Kidney epithelial cell (primary cell): ENCODE measurements at regions not wholly inside any gene's neighbourhood (a gene's known extent, or its start where the extent isn't known, plus 50 kb on each side); places are given as distances from the start of the nearest gene placed in this dataset.

ENCODE experiments used
- DNase-seq: peaks from one replicate; pipeline ENCODE4 v3.0.0-alpha.2; 2010; ENCODE audit warnings: low read depth
- H3K27me3 ChIP-seq: 2 replicates; pipeline ENCODE4 v1.6.0; 2011; ENCODE audit warnings: low read length; ENCODE audit not compliant: control insufficient read depth, insufficient read depth
- H3K36me3 ChIP-seq: 2 replicates; pipeline ENCODE4 v1.5.1; 2011; ENCODE audit warnings: low read length; ENCODE audit not compliant: control insufficient read depth, insufficient read depth
- H3K4me3 ChIP-seq: 2 replicates; pipeline ENCODE4 v1.5.1; 2011; ENCODE audit warnings: low read depth, mild to moderate bottlenecking, control low read depth, low read length
- TF ChIP-seq, protein P1 (sequence below): IDR thresholded peaks from 2 replicates; pipeline ENCODE4 v1.5.1; 2011; ENCODE audit warnings: mild to moderate bottlenecking, moderate library complexity, low read length, control low read depth, inconsistent platforms; ENCODE audit not compliant: insufficient read depth, poor library complexity, severe bottlenecking

DNA sequence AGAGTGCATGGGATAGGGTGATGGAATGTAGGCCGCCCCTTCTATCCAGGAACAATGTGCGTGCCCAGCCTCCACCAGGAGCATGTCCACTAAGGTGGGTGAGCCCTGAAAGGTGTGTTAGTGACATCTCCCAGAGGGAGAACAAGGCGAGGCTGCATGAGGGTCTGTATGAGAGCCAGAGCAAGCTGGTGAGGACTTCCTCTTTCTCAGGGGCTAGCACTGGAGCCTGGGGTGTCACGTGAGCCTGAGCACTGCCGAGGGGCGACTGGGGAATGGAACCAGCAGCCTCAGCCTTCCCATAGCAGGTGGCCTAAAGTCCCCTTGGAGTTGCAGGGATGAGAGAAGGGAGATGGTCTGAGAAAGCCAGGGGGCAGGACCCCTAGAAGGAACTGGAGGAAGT is 156.3 kb upstream of the COBL start:
- TF ChIP-seq, protein P1, sequence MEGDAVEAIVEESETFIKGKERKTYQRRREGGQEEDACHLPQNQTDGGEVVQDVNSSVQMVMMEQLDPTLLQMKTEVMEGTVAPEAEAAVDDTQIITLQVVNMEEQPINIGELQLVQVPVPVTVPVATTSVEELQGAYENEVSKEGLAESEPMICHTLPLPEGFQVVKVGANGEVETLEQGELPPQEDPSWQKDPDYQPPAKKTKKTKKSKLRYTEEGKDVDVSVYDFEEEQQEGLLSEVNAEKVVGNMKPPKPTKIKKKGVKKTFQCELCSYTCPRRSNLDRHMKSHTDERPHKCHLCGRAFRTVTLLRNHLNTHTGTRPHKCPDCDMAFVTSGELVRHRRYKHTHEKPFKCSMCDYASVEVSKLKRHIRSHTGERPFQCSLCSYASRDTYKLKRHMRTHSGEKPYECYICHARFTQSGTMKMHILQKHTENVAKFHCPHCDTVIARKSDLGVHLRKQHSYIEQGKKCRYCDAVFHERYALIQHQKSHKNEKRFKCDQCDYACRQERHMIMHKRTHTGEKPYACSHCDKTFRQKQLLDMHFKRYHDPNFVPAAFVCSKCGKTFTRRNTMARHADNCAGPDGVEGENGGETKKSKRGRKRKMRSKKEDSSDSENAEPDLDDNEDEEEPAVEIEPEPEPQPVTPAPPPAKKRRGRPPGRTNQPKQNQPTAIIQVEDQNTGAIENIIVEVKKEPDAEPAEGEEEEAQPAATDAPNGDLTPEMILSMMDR: no peak
- no peak for DNase-seq
- Histone ChIP-seq H3K27me3 (peaks cover 14% of the 10 kb centered on the region), H3K36me3 (no peaks in the 10 kb centered on the region), H3K4me3 (no peak overlapping the region)

DNA sequence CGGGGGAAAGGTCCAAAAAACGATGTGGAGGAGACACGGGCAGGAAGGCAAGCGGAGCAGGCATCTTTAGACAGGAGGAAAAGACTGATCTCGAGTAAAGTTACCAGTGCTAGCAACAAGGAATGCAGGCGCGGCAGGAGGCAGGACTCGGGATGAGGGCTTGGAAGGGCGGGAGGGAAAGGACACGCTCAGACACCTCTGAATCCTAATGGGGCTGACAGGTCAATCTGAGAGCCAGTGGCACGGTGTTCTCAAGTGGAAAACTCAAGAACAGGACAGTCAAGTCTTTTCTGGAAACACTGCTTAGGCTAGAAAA is 155.3 kb upstream of the COBL start:
- TF ChIP-seq, protein P1: no peak
- no peaks in the 10 kb centered on the region for H3K36me3 ChIP-seq
- H3K27me3 ChIP-seq: peaks cover 14% of the 10 kb centered on the region
- H3K4me3 ChIP-seq: no peak overlapping the region
- no peak for DNase-seq

DNA sequence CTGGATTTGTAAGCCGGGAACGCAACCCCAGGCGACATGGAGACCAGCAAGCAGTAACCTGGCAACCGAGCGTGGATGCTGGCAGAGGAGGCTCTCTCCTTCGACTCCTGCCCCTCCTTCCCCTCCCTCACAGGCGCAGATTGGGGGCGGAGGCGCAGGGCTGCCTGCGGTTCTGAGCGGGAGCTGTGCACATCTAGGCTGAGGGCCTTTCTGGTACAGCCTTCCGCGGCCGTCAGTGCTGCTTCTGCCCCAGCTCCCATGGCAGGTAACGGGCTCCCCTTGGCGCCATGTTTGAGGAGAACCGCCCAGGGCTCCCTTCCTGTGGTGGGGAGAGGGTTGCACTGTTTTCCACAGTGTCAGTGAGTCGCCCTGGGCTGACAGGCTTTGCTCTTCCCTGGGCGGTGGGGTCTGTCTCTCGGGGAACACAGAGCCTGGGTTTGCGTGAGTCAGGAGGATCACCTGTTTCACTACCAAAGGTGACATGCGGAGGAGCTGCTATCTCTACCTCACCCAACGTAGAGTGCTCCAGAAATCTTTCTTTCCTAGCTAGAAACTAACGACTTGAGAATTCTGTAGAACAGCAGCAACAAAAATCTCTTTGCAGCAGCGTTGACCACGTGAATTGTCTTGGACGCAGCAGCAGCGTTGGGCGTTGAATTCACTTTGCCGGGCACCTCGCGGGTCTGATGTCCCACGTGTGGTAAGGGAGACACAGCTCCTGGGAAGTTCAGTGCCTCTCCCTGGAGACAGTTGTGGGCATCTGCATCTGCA is 154.8 kb upstream of the COBL start:
- no peak for DNase-seq
- Histone ChIP-seq H3K36me3 (no peaks in the 10 kb centered on the region), H3K4me3 (no peak overlapping the region), H3K27me3 (peaks cover 14% of the 10 kb centered on the region)
- TF ChIP-seq, protein P1: no peak

DNA sequence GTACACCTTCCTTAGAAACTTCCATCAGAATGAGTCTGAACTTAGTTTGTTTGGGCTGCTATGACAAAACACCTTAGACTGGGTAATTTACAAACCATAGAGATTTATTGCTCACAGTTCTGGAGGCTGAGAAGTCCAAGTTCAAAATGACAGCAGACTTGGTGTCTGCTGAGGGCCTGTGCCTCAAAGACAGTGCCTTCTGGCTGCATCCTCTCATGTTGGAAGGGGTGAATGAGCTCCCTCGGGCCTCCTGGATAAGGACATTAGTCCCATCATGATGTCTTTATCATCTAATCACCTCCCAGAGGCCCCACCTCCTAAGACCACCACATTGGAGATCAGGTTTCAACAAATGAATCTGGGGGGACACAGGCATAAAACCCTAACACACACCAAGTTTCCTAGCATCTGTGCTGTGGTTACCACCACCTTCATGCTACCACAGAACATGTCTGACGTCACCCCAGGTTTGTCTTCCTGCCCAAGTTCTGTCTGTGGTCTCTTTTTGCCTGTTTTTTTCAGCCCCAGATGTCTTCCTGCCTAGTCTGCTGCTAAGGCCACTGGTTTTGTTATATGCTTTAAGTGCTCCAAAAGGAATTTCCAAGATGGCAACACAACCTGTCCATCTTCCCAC is 150.9 kb upstream of the COBL start:
- TF ChIP-seq, protein P1: no peak
- Histone ChIP-seq H3K27me3 (peaks cover 10% of the 10 kb centered on the region), H3K4me3 (no peak overlapping the region), H3K36me3 (no peaks in the 10 kb centered on the region)
- DNase-seq: no peak

DNA sequence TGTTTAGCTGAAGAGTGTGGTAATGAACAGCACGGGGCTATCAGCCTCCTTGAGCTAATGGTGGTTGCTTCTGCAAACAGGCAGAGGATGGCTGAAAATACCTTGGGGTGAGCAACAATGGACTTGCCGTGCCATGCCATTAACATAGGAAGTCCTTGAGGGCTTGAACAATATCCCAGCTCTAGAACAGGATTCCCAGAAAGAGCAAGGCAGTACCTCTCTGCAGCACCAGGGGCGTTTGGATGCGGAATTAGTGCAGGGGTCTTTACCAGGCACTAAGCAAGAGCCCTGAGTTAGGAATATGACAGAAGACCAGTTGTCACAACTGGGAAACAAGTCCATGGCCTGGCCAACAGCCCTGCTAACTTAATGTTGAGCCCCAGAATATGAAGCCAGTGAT is 143.2 kb upstream of the COBL start:
- Histone ChIP-seq H3K4me3 (no peak overlapping the region), H3K27me3 (no peaks in the 10 kb centered on the region), H3K36me3 (no peaks in the 10 kb centered on the region)
- DNase-seq: no peak
- TF ChIP-seq, protein P1: no peak

DNA sequence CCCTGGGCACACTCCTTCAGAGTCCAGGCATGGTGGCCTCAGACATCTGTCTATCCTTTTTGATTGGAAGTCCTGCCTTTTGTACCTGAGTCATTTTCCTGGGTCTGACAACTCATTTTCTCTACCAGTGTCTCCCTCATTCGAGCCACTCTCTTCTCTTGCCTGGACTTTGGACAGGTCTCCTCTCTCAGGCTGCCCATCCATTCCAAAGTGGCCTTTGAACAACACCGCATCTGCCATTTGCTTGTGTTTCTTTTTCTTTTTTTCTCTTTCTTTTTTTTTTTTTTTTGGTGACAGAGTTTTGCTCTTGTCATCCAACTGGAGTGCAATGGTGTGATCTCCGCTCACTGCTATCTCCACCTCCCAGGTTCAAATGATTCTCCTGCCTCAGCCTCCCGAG is 142.1 kb upstream of the COBL start:
- no peak overlapping the region for H3K4me3 ChIP-seq
- no peaks in the 10 kb centered on the region for H3K36me3 ChIP-seq
- H3K27me3 ChIP-seq: no peaks in the 10 kb centered on the region
- TF ChIP-seq, protein P1: no peak
- no peak for DNase-seq
